ENCODE measurements at regions not wholly inside any gene's neighbourhood (a gene's known extent, or its start where the extent isn't known, plus 50 kb on each side); places are given as distances from the start of the nearest gene placed in this dataset.
"Not testable (repeated sequence)": the region's sequence is repeated elsewhere in the genome, so short reads cannot be mapped to it uniquely, and the experiment has no call there.

GRCh38 chr4:74543231-74543781, 98.4 kb downstream of the AREG start:
- in situ Hi-C loops (cut with MboI; ENCODE audit: low sequenced_read_pairs), result loop anchor here (25.0 kb wide), 1 partner anchor 119 kb away; no protein-coding TSS in a partner anchor

GRCh38 chr4:74543983-74544382, 99.0 kb downstream of the AREG start:
- in situ Hi-C loops (cut with MboI; ENCODE audit: low sequenced_read_pairs), result loop anchor here (25.0 kb wide), 1 partner anchor 118 kb away; no protein-coding TSS in a partner anchor

- in situ Hi-C loops (cut with MboI; ENCODE audit: low sequenced_read_pairs), result loop anchor here (25.0 kb wide), 1 partner anchor 117 kb away; no protein-coding TSS in a partner anchor
Observed at GRCh38 chr4:74544655-74545361, 99.9 kb downstream of the AREG start.

GRCh38 chr4:74545448-74545847, 100.5 kb downstream of the AREG start:
- in situ Hi-C loops (cut with MboI; ENCODE audit: low sequenced_read_pairs), result loop anchor here (25.0 kb wide), 1 partner anchor 117 kb away; no protein-coding TSS in a partner anchor

GRCh38 chr4:74546057-74546456, 101.1 kb downstream of the AREG start:
- in situ Hi-C loops (cut with MboI; ENCODE audit: low sequenced_read_pairs), result loop anchor here (25.0 kb wide), 1 partner anchor 116 kb away; no protein-coding TSS in a partner anchor

GRCh38 chr4:74547042-74547441, 102.1 kb downstream of the AREG start:
- in situ Hi-C loops (cut with MboI; ENCODE audit: low sequenced_read_pairs), result loop anchor here (25.0 kb wide), 1 partner anchor 115 kb away; no protein-coding TSS in a partner anchor

GRCh38 chr4:74548561-74548960, 103.6 kb downstream of the AREG start:
- in situ Hi-C loops (cut with MboI; ENCODE audit: low sequenced_read_pairs), result loop anchor here (25.0 kb wide), 1 partner anchor 114 kb away; no protein-coding TSS in a partner anchor

- in situ Hi-C loops (cut with MboI; ENCODE audit: low sequenced_read_pairs), result loop anchor here (25.0 kb wide), 1 partner anchor 112 kb away; no protein-coding TSS in a partner anchor
Observed at GRCh38 chr4:74549936-74550335, 105.0 kb downstream of the AREG start.

GRCh38 chr4:74555231-74555630, 110.3 kb downstream of the AREG start:
- in situ Hi-C loops (cut with MboI; ENCODE audit: low sequenced_read_pairs), result no loop called here

- in situ Hi-C loops (cut with MboI; ENCODE audit: low sequenced_read_pairs), result no loop called here
Observed at GRCh38 chr4:74555843-74556242, 110.9 kb downstream of the AREG start.

GRCh38 chr4:74559853-74560252, 114.9 kb downstream of the AREG start:
- in situ Hi-C loops (cut with MboI; ENCODE audit: low sequenced_read_pairs), result no loop called here

- in situ Hi-C loops (cut with MboI; ENCODE audit: low sequenced_read_pairs), result no loop called here
Observed at GRCh38 chr4:74567981-74568380, 123.0 kb downstream of the AREG start.

- in situ Hi-C loops (cut with MboI; ENCODE audit: low sequenced_read_pairs), result no loop called here
Observed at GRCh38 chr4:74570095-74570494, 125.2 kb downstream of the AREG start.

- in situ Hi-C loops (cut with MboI; ENCODE audit: low sequenced_read_pairs), result no loop called here
Observed at GRCh38 chr4:74578329-74578728, 133.4 kb downstream of the AREG start.

GRCh38 chr4:74578865-74579264, 133.9 kb downstream of the AREG start:
- in situ Hi-C loops (cut with MboI; ENCODE audit: low sequenced_read_pairs), result not testable (repeated sequence)

- in situ Hi-C loops (cut with MboI; ENCODE audit: low sequenced_read_pairs), result no loop called here
Observed at GRCh38 chr4:74583089-74583700, 138.3 kb downstream of the AREG start.

GRCh38 chr4:74583757-74584156, 138.8 kb downstream of the AREG start:
- in situ Hi-C loops (cut with MboI; ENCODE audit: low sequenced_read_pairs), result no loop called here

- in situ Hi-C loops (cut with MboI; ENCODE audit: low sequenced_read_pairs), result no loop called here
Observed at GRCh38 chr4:74588350-74588749, 143.4 kb downstream of the AREG start.

- in situ Hi-C loops (cut with MboI; ENCODE audit: low sequenced_read_pairs), result no loop called here
Observed at GRCh38 chr4:74590476-74590875, 145.5 kb downstream of the AREG start.

GRCh38 chr4:74598611-74599325, 153.8 kb downstream of the AREG start:
- in situ Hi-C loops (cut with MboI; ENCODE audit: low sequenced_read_pairs), result no loop called here

- in situ Hi-C loops (cut with MboI; ENCODE audit: low sequenced_read_pairs), result no loop called here
Observed at GRCh38 chr4:74603186-74603585, 158.2 kb downstream of the AREG start.
